GM12875 (cell line): ENCODE measurements at regions not wholly inside any gene's neighbourhood (a gene's known extent, or its start where the extent isn't known, plus 50 kb on each side); places are given as distances from the start of the nearest gene placed in this dataset.
"Not testable (repeated sequence)": the region's sequence is repeated elsewhere in the genome, so short reads cannot be mapped to it uniquely, and the experiment has no call there.

Experiments used
- H3K4me3 ChIP-seq: one replicate; pipeline ENCODE4 v1.5.1; 2011; ENCODE audit warnings: low read depth, low read length, control low read depth
- CTCF ChIP-seq: IDR thresholded peaks from 2 replicates; pipeline ENCODE4 v1.5.1; 2011; ENCODE audit warnings: low read depth, mild to moderate bottlenecking, control low read depth, inconsistent platforms, low read length, moderate library complexity, borderline replicate concordance; ENCODE audit not compliant: insufficient read depth

GRCh38 chr10:22810643-22811465 is 96.5 kb upstream of the PIP4K2A start:
- H3K4me3 ChIP-seq, result no peak overlapping the region
- no peak for TF ChIP-seq CTCF

GRCh38 chr10:22807238-22807637 is 92.9 kb upstream of the PIP4K2A start:
- TF ChIP-seq CTCF, result no peak
- no peak overlapping the region for H3K4me3 ChIP-seq

GRCh38 chr10:22805304-22805703 is 90.9 kb upstream of the PIP4K2A start:
- H3K4me3 ChIP-seq, result no peak overlapping the region

GRCh38 chr10:22803261-22803885 is 89.0 kb upstream of the PIP4K2A start:
- no peak for TF ChIP-seq CTCF
- no peak overlapping the region for H3K4me3 ChIP-seq

More at GRCh38 chr10:22805304-22805703, 90.9 kb upstream of the PIP4K2A start:
- TF ChIP-seq CTCF, result no peak

- no peak for TF ChIP-seq CTCF
- no peak overlapping the region for H3K4me3 ChIP-seq
Measured at GRCh38 chr10:22801785-22802184, 87.4 kb upstream of the PIP4K2A start.

GRCh38 chr10:22797796-22798195 is 83.4 kb upstream of the PIP4K2A start:
- not testable (repeated sequence) for H3K4me3 ChIP-seq

GRCh38 chr10:22795546-22795945 is 81.2 kb upstream of the PIP4K2A start:
- TF ChIP-seq CTCF, result no peak

More at GRCh38 chr10:22795546-22795945, 81.2 kb upstream of the PIP4K2A start:
- H3K4me3 ChIP-seq, result no peak overlapping the region
